H1 (cell line): ENCODE measurements at regions not wholly inside any gene's neighbourhood (a gene's known extent, or its start where the extent isn't known, plus 50 kb on each side); places are given as distances from the start of the nearest gene placed in this dataset.

Source experiments
- CTCF ChIA-PET: fragments of 300-600 bp; sonication (Branson Sonifier 250); formaldehyde crosslinking; loops from one replicate; lab custom pipeline; 2021; ENCODE audit not compliant: partially characterized antibody; lab: Charles Lee
- POLR2A ChIA-PET: fragments of 300-600 bp; sonication (Branson Sonifier 250); formaldehyde crosslinking; loops from one replicate; lab custom pipeline; 2021; ENCODE audit warnings: inconsistent platforms; ENCODE audit not compliant: partially characterized antibody; lab: Charles Lee
- DNase-seq, 2 experiments: peaks; one replicate each; pipeline versions ENCODE4 v3.0.0 to v3.0.0-alpha.2; 2010 to 2022; ENCODE audit warnings: low spot score in 2 of 2, low read depth in 1 of 2, mixed read lengths in 1 of 2
- FAIRE-seq: peaks from 2 replicates; lab custom pipeline; 2011; peaks lifted over from hg19 to GRCh38; lab: Jason Lieb, UNC
- H2AFZ ChIP-seq: 2 replicates; pipeline ENCODE4 v1.8.1; 2012; ENCODE audit warnings: low read length, inconsistent platforms
- H2AK5ac ChIP-seq: 2 replicates; pipeline ENCODE4 v1.6.1; 2013; ENCODE audit warnings: low read depth, low read length
- H2BK120ac ChIP-seq: replicated peaks from 2 replicates; pipeline ENCODE3; 2013; ENCODE audit warnings: low read depth, low read length, inconsistent platforms
- H2BK12ac ChIP-seq: 2 replicates; pipeline ENCODE4 v1.6.1; 2013; ENCODE audit warnings: low read depth, low read length
- H2BK15ac ChIP-seq: 2 replicates; pipeline ENCODE4 v1.6.1; 2013; ENCODE audit warnings: low read length
- H2BK20ac ChIP-seq: 2 replicates; pipeline ENCODE4 v1.6.1; 2013; ENCODE audit warnings: low read length
- H2BK5ac ChIP-seq: 2 replicates; pipeline ENCODE4 v1.6.1; 2013; ENCODE audit warnings: low read depth, low read length
- H3K14ac ChIP-seq: 2 replicates; pipeline ENCODE4 v1.6.1; 2013; ENCODE audit warnings: inconsistent platforms; ENCODE audit not compliant: insufficient read length
- H3K18ac ChIP-seq: 2 replicates; pipeline ENCODE4 v1.6.1; 2013; ENCODE audit warnings: low read length; ENCODE audit errors: extremely low read depth
- H3K23ac ChIP-seq: 2 replicates; pipeline ENCODE4 v1.6.1; 2013; ENCODE audit warnings: inconsistent platforms; ENCODE audit not compliant: insufficient read length
- H3K23me2 ChIP-seq: 2 replicates; pipeline ENCODE4 v1.6.1; 2013; ENCODE audit warnings: low read depth, low read length
- H3K27ac ChIP-seq: 2 replicates; pipeline ENCODE4 v1.6.1; 2011; ENCODE audit warnings: low read depth, low read length, inconsistent platforms
- H3K27me3 ChIP-seq, 4 experiments: replicated peaks in 1 of 4; 1 replicate in 1 of 4; 2 replicates in 3 of 4; pipeline versions ENCODE4 v1.6.1 to v1.8.1; 2011 to 2013; ENCODE audit warnings: low read length in 3 of 4, mild to moderate bottlenecking in 3 of 4, inconsistent platforms in 2 of 4, mixed read lengths in 2 of 4, moderate library complexity in 1 of 4; ENCODE audit not compliant: control insufficient read depth in 3 of 4, insufficient read depth in 3 of 4; ENCODE audit errors: extremely low read depth in 1 of 4
- H3K36me3 ChIP-seq, 4 experiments: 2 replicates each; pipeline versions ENCODE4 v1.6.1 to v1.8.1; 2011 to 2013; ENCODE audit warnings: mild to moderate bottlenecking in 4 of 4, low read length in 3 of 4, moderate library complexity in 2 of 4, control low read depth in 1 of 4, inconsistent platforms in 1 of 4; ENCODE audit not compliant: insufficient read depth in 4 of 4, control insufficient read depth in 2 of 4
- H3K4ac ChIP-seq: replicated peaks from 2 replicates; pipeline ENCODE3; 2013; ENCODE audit warnings: low read length, low read depth, mixed read lengths, inconsistent platforms; ENCODE audit not compliant: insufficient read length
- H3K4me1 ChIP-seq, 4 experiments: replicated peaks in 1 of 4; 1 replicate in 1 of 4; 2 replicates in 3 of 4; pipeline versions ENCODE4 v1.6.1 to v1.8.1; 2011 to 2013; ENCODE audit warnings: low read length in 3 of 4, inconsistent platforms in 2 of 4, mixed read lengths in 1 of 4; ENCODE audit not compliant: insufficient read depth in 4 of 4, control insufficient read depth in 3 of 4
- H3K4me2 ChIP-seq, 2 experiments: 2 replicates each; pipeline versions ENCODE4 v1.6.1 to v1.8.1; 2011 to 2013; ENCODE audit warnings: low read depth in 2 of 2, low read length in 2 of 2, control low read depth in 1 of 2, inconsistent platforms in 1 of 2, mild to moderate bottlenecking in 1 of 2; ENCODE audit not compliant: insufficient read depth in 1 of 2
- H3K4me3 ChIP-seq, 4 experiments: fragments of 200-600, 300-600 bp in 1 of 4; sonication (generic), shearing (Covaris generic), sonication (Bioruptor Twin) in 1 of 4; 2 replicates each; pipeline versions ENCODE4 v1.5.1 to v1.8.1; 2011 to 2016; ENCODE audit warnings: low read length in 4 of 4, low read depth in 3 of 4, control low read depth in 2 of 4, inconsistent platforms in 2 of 4, mild to moderate bottlenecking in 2 of 4, mixed read lengths in 1 of 4, moderate library complexity in 1 of 4; ENCODE audit not compliant: insufficient read depth in 2 of 4; ENCODE audit errors: extremely low read depth in 1 of 4
- H3K56ac ChIP-seq: replicated peaks from 2 replicates; pipeline ENCODE3; 2013; ENCODE audit warnings: low read depth, mild to moderate bottlenecking, mixed read lengths, low read length, inconsistent platforms; ENCODE audit not compliant: insufficient read length
- H3K79me1 ChIP-seq: 2 replicates; pipeline ENCODE4 v1.6.1; 2013; ENCODE audit warnings: low read depth, low read length, control low read depth
- H3K79me2 ChIP-seq, 2 experiments: 2 replicates each; pipeline versions ENCODE4 v1.6.1 to v1.8.1; 2012 to 2013; ENCODE audit warnings: low read length in 2 of 2, mild to moderate bottlenecking in 2 of 2, inconsistent platforms in 1 of 2; ENCODE audit not compliant: insufficient read depth in 2 of 2, control insufficient read depth in 1 of 2
- H3K9ac ChIP-seq, 4 experiments: replicated peaks in 1 of 4; 1 replicate in 1 of 4; 2 replicates in 3 of 4; pipeline versions ENCODE4 v1.6.1 to v1.8.1; 2011 to 2013; ENCODE audit warnings: low read depth in 3 of 4, low read length in 3 of 4, control low read depth in 2 of 4, mild to moderate bottlenecking in 2 of 4, moderate library complexity in 2 of 4, inconsistent platforms in 1 of 4; ENCODE audit errors: extremely low read depth in 1 of 4
- H3K9me3 ChIP-seq, 2 experiments: 2 replicates each; pipeline versions ENCODE4 v1.6.1 to v1.8.1; 2012 to 2013; ENCODE audit warnings: mild to moderate bottlenecking in 2 of 2, moderate library complexity in 2 of 2, control low read depth in 1 of 2, inconsistent platforms in 1 of 2, low read depth in 1 of 2, low read length in 1 of 2, mixed read lengths in 1 of 2; ENCODE audit not compliant: insufficient read depth in 2 of 2
- H4K20me1 ChIP-seq, 2 experiments: replicated peaks in 1 of 2; 2 replicates each; pipeline versions ENCODE3 to v1.8.1; 2011 to 2013; ENCODE audit warnings: inconsistent platforms in 2 of 2, low read length in 2 of 2, mild to moderate bottlenecking in 1 of 2; ENCODE audit not compliant: insufficient read depth in 2 of 2, control insufficient read depth in 1 of 2
- H4K5ac ChIP-seq: 2 replicates; pipeline ENCODE4 v1.6.1; 2013; ENCODE audit warnings: low read length, low read depth, mixed read lengths, inconsistent platforms; ENCODE audit not compliant: insufficient read length
- H4K8ac ChIP-seq: 2 replicates; pipeline ENCODE4 v1.8.0; 2013; ENCODE audit warnings: mild to moderate bottlenecking, moderate library complexity, low read length, inconsistent platforms; ENCODE audit not compliant: insufficient read depth; ENCODE audit errors: extremely low read depth
- H4K91ac ChIP-seq: replicated peaks from 2 replicates; pipeline ENCODE3; 2013; ENCODE audit warnings: low read length, mixed read lengths, inconsistent platforms; ENCODE audit not compliant: insufficient read length
- BCL11A ChIP-seq, 2 experiments: IDR thresholded peaks; one replicate each; pipeline ENCODE4 v1.6.1; 2011; ENCODE audit warnings: low read depth in 2 of 2, low read length in 2 of 2, mild to moderate bottlenecking in 2 of 2
- CBX8 ChIP-seq: fragments of 300-800, 300-1000 bp; sonication (generic); IDR thresholded peaks from 2 replicates; pipeline ENCODE4 v1.7.1; 2016; ENCODE audit warnings: low read depth, low read length, borderline replicate concordance
- CHD1 ChIP-seq: IDR thresholded peaks from 2 replicates; pipeline ENCODE4 v1.6.1; 2012; ENCODE audit warnings: low read depth, low read length, improper control_type of control experiment
- EP300 ChIP-seq, 2 experiments: IDR thresholded peaks; 1 replicate in 1 of 2; 2 replicates in 1 of 2; pipeline ENCODE4 v1.6.1; 2011 to 2012; ENCODE audit warnings: low read depth in 2 of 2, low read length in 2 of 2, mild to moderate bottlenecking in 2 of 2, borderline replicate concordance in 1 of 2, inconsistent platforms in 1 of 2, moderate library complexity in 1 of 2
- EZH2 ChIP-seq: fragments of 200-600 bp; sonication (generic); IDR thresholded peaks from 2 replicates; pipeline ENCODE4 v1.7.1; 2012; ENCODE audit warnings: low read depth, mild to moderate bottlenecking, moderate library complexity, low read length, inconsistent platforms; ENCODE audit not compliant: severe bottlenecking
- FOSL1 ChIP-seq: IDR thresholded peaks from 2 replicates; pipeline ENCODE4 v1.6.1; 2011; ENCODE audit warnings: mild to moderate bottlenecking, low read depth, low read length, moderate library complexity; ENCODE audit not compliant: insufficient read depth
- JUN ChIP-seq: IDR thresholded peaks from 2 replicates; pipeline ENCODE4 v1.6.1; 2011; ENCODE audit warnings: low read depth, mild to moderate bottlenecking, improper control_type of control experiment, low read length
- RBBP5 ChIP-seq: IDR thresholded peaks from 2 replicates; pipeline ENCODE4 v1.7.1; 2012; ENCODE audit warnings: low read depth, mild to moderate bottlenecking, inconsistent platforms, low read length, moderate library complexity, borderline replicate concordance
- RNF2 ChIP-seq: fragments of 200-900, 300-1000 bp; sonication (generic); IDR thresholded peaks from 2 replicates; pipeline ENCODE4 v1.7.1; 2016; ENCODE audit warnings: borderline replicate concordance, low read depth, mild to moderate bottlenecking, antibody characterized with exemption, low read length; ENCODE audit not compliant: poor library complexity, severe bottlenecking; ENCODE audit errors: missing control alignments
- SP4 ChIP-seq: IDR thresholded peaks from 2 replicates; pipeline ENCODE4 v1.6.1; 2012; ENCODE audit warnings: low read length, inconsistent platforms
- TAF1 ChIP-seq: IDR thresholded peaks from 2 replicates; pipeline ENCODE4 v1.6.1; 2011; ENCODE audit warnings: mild to moderate bottlenecking, low read depth, low read length
- WGBS, 2 experiments: shearing (Covaris generic) in 1 of 2; methylation state at CpG; one replicate each; pipeline versions ENCODE4 v1.1.6 to v1.1.7; 2013 to 2015; ENCODE audit warnings: low lambda C conversion rate in 2 of 2, mixed read lengths in 2 of 2, inconsistent platforms in 1 of 2, low coverage in 1 of 2, missing lambda C conversion rate in 1 of 2; ENCODE audit not compliant: insufficient replicate concordance in 2 of 2, insufficient coverage in 1 of 2, insufficient read length in 1 of 2; ENCODE audit errors: extremely low coverage in 1 of 2, missing lambda C conversion rate in 1 of 2; 5-methylcytosine and 5-hydroxymethylcytosine counted together
- TF ChIP-seq, protein P1 (sequence below): IDR thresholded peaks from 2 replicates; pipeline ENCODE4 v1.6.1; 2012; ENCODE audit warnings: low read length, inconsistent platforms

DNA sequence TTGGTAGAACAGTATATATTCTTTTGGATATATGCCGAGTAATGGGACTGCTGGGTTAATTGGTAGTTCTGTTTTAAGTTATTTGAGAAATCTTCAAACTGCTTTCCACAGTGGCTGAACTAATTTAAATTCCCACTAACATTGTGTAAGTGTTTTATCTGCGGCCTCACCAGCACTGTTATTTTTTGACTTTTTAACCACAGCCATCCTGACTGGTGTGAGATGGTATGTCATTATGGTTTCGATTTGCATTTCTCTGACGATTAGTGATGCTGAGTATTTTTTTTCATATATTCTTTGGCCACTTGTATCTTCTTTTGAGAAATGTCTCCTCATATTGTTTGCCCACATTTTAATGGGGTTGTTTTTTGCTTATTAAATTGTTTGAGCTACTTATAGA, 357.4 kb downstream of the C12orf50 start:
- Histone ChIP-seq H4K20me1 (no peaks in the 10 kb centered on the region), H3K14ac (no peak overlapping the region), H3K27me3 (no peaks in the 10 kb centered on the region), H3K23me2 (no peaks in the 10 kb centered on the region), H3K9me3 (no peaks in the 10 kb centered on the region), H2BK120ac (no peak overlapping the region), H3K79me1 (no peaks in the 10 kb centered on the region), H2BK5ac (no peak overlapping the region), H3K56ac (no peak overlapping the region), H3K79me2 (no peaks in the 10 kb centered on the region), H3K4me3 (no peak overlapping the region), H3K4me2 (no peak overlapping the region), H2BK20ac (no peak overlapping the region), H2AFZ (no peak overlapping the region), H4K91ac (no peak overlapping the region), H3K18ac (no peak overlapping the region), H3K27ac (no peak overlapping the region), H3K36me3 (no peaks in the 10 kb centered on the region), H3K4ac (no peak overlapping the region), H3K4me1 (no peaks in the 10 kb centered on the region), H3K23ac (no peak overlapping the region), H3K9ac (no peak overlapping the region), H4K5ac (no peak overlapping the region), H2BK12ac (no peak overlapping the region), H2AK5ac (no peak overlapping the region), H4K8ac (no peak overlapping the region), H2BK15ac (no peak overlapping the region)
- CTCF ChIA-PET = no interaction called here
- no peak for TF ChIP-seq EZH2
- TF ChIP-seq JUN = no peak
- no peak for TF ChIP-seq FOSL1
- TF ChIP-seq BCL11A (IDR thresholded peaks at IDR 0.05; ENCODE audit: low read depth in 2 of 2, low read length in 2 of 2) = no peak
- TF ChIP-seq TAF1 = no peak
- TF ChIP-seq SP4 = no peak
- TF ChIP-seq, protein P1, sequence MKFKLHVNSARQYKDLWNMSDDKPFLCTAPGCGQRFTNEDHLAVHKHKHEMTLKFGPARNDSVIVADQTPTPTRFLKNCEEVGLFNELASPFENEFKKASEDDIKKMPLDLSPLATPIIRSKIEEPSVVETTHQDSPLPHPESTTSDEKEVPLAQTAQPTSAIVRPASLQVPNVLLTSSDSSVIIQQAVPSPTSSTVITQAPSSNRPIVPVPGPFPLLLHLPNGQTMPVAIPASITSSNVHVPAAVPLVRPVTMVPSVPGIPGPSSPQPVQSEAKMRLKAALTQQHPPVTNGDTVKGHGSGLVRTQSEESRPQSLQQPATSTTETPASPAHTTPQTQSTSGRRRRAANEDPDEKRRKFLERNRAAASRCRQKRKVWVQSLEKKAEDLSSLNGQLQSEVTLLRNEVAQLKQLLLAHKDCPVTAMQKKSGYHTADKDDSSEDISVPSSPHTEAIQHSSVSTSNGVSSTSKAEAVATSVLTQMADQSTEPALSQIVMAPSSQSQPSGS = no peak
- no peak for TF ChIP-seq RNF2
- no peak for TF ChIP-seq EP300 (IDR thresholded peaks at IDR 0.05; ENCODE audit: borderline replicate concordance in 1 of 2, low read depth in 2 of 2, low read length in 2 of 2)
- TF ChIP-seq CBX8 = no peak
- TF ChIP-seq CHD1 = no peak
- TF ChIP-seq RBBP5 = no peak
- DNase-seq (no peak), FAIRE-seq (no peak)
- POLR2A ChIA-PET = no interaction called here
- 91% methylated on average over 4 of the region's 4 CpGs; no CpG with 5 or more reads in 1 of the 2 experiments for WGBS, 2 experiments
